Endothelial cell of umbilical vein (primary cell): ENCODE measurements at regions not wholly inside any gene's neighbourhood (a gene's known extent, or its start where the extent isn't known, plus 50 kb on each side); places are given as distances from the start of the nearest gene placed in this dataset.

ENCODE experiments used
- BruUV-seq: library from RNA; stranded (reverse); fragments of 400-500 nt; replicated peaks from 2 replicates; lab custom pipeline; 2021; lab: Mats Ljungman, UMichigan
- CTCF ChIA-PET: fragments of 300-600, 350-600 bp; sonication (Branson Sonifier 250); formaldehyde crosslinking; loops from one replicate; lab custom pipeline; 2021; ENCODE audit warnings: antibody characterized with exemption, inconsistent platforms; lab: Charles Lee
- POLR2A ChIA-PET: fragments of 300-600, 350-600 bp; sonication (Branson Sonifier 250); formaldehyde crosslinking; loops from one replicate; lab custom pipeline; 2021; ENCODE audit warnings: antibody characterized with exemption, inconsistent platforms; lab: Charles Lee
- DNase-seq: peaks from one replicate; pipeline ENCODE4 v3.0.0-alpha.2; 2011; ENCODE audit warnings: low read depth, low spot score
- FAIRE-seq: peaks from 2 replicates; lab custom pipeline; 2011; peaks lifted over from hg19 to GRCh38; lab: Jason Lieb, UNC
- H2AFZ ChIP-seq: 2 replicates; pipeline ENCODE4 v1.6.0; 2012; ENCODE audit warnings: low read depth, low read length, control low read depth, inconsistent platforms
- H3K27ac ChIP-seq: 2 replicates; pipeline ENCODE4 v1.5.1; 2011; ENCODE audit warnings: low read depth, mild to moderate bottlenecking, control low read depth, low read length, moderate library complexity; ENCODE audit not compliant: insufficient read depth
- H3K27me3 ChIP-seq, 2 experiments: 2 replicates each; pipeline versions ENCODE4 v1.6.0 to v1.6.1; 2011; ENCODE audit warnings: low read length in 2 of 2, mixed read lengths in 1 of 2; ENCODE audit not compliant: control insufficient read depth in 2 of 2, insufficient read depth in 2 of 2
- H3K36me3 ChIP-seq, 2 experiments: 2 replicates in 1 of 2; 3 replicates in 1 of 2; pipeline ENCODE4 v1.5.1; 2011; ENCODE audit warnings: low read length in 2 of 2, mild to moderate bottlenecking in 1 of 2, moderate library complexity in 1 of 2; ENCODE audit not compliant: control insufficient read depth in 2 of 2, insufficient read depth in 2 of 2; ENCODE audit errors: extremely low read depth in 1 of 2
- H3K4me1 ChIP-seq: 3 replicates; pipeline ENCODE4 v1.5.1; 2011; ENCODE audit warnings: mild to moderate bottlenecking, low read length; ENCODE audit not compliant: control insufficient read depth, insufficient read depth; ENCODE audit errors: extremely low read depth
- H3K4me2 ChIP-seq: 2 replicates; pipeline ENCODE4 v1.6.1; 2011; ENCODE audit warnings: low read length, control low read depth, mixed read lengths; ENCODE audit not compliant: insufficient read depth
- H3K4me3 ChIP-seq, 3 experiments: fragments of 200-600 bp in 1 of 3; sonication (generic), shearing (Covaris generic) in 1 of 3; replicated peaks in 1 of 3; 2 replicates each; pipeline ENCODE4 v1.5.1; 2011 to 2016; ENCODE audit warnings: control low read depth in 3 of 3, low read length in 3 of 3, mild to moderate bottlenecking in 2 of 3, inconsistent platforms in 1 of 3, low read depth in 1 of 3, moderate library complexity in 1 of 3; ENCODE audit not compliant: insufficient read depth in 1 of 3
- H3K79me2 ChIP-seq: 2 replicates; pipeline ENCODE4 v1.6.0; 2012; ENCODE audit warnings: low read length, inconsistent platforms; ENCODE audit not compliant: control insufficient read depth, insufficient read depth
- H3K9ac ChIP-seq: replicated peaks from 2 replicates; pipeline ENCODE3; 2011; ENCODE audit warnings: low read length, control low read depth; ENCODE audit not compliant: insufficient read depth; ENCODE audit errors: extremely low read depth
- H3K9me1 ChIP-seq: replicated peaks from 3 replicates; pipeline ENCODE4 v1.6.0; 2011; ENCODE audit warnings: mild to moderate bottlenecking, low read length; ENCODE audit not compliant: control insufficient read depth, insufficient read depth; ENCODE audit errors: extremely low read depth
- H3K9me3 ChIP-seq: replicated peaks from 2 replicates; pipeline ENCODE4 v1.5.1; 2012; ENCODE audit warnings: low read length, inconsistent platforms; ENCODE audit not compliant: control insufficient read depth, insufficient read depth
- H4K20me1 ChIP-seq: replicated peaks from 2 replicates; pipeline ENCODE3; 2011; ENCODE audit warnings: mild to moderate bottlenecking, low read length; ENCODE audit not compliant: control insufficient read depth, insufficient read depth; ENCODE audit errors: extremely low read depth
- EZH2 ChIP-seq: IDR thresholded peaks from 2 replicates; pipeline ENCODE4 v1.6.1; 2012; ENCODE audit warnings: borderline replicate concordance, low read depth, mild to moderate bottlenecking, moderate library complexity, low read length, inconsistent platforms; ENCODE audit not compliant: severe bottlenecking
- FOS ChIP-seq: IDR thresholded peaks from 2 replicates; pipeline ENCODE4 v1.6.1; 2011; ENCODE audit warnings: mild to moderate bottlenecking, low read length, moderate library complexity, borderline replicate concordance; ENCODE audit not compliant: insufficient read depth
- GATA2 ChIP-seq: IDR thresholded peaks from 2 replicates; pipeline ENCODE4 v1.7.0; 2011; ENCODE audit warnings: low read depth, mild to moderate bottlenecking, moderate library complexity, mixed read lengths, low read length; ENCODE audit not compliant: insufficient read length, insufficient read depth
- JUN ChIP-seq: IDR thresholded peaks from 2 replicates; pipeline ENCODE4 v1.6.1; 2011; ENCODE audit warnings: borderline replicate concordance, low read depth; ENCODE audit not compliant: insufficient read length, insufficient read depth
- MAX ChIP-seq: IDR thresholded peaks from 2 replicates; pipeline ENCODE4 v1.6.1; 2011; ENCODE audit not compliant: insufficient read depth, insufficient read length
- MYC ChIP-seq: IDR thresholded peaks from one replicate; pipeline ENCODE4 v1.6.1; 2011; ENCODE audit warnings: mild to moderate bottlenecking, low read depth, low read length
- POLR2A ChIP-seq: IDR thresholded peaks from 2 replicates; pipeline ENCODE4 v1.6.1; 2012; ENCODE audit warnings: low read depth, mild to moderate bottlenecking, control low read depth, low read length
- POLR2AphosphoS5 ChIP-seq: IDR thresholded peaks from 2 replicates; pipeline ENCODE4 v1.6.1; 2012; ENCODE audit warnings: low read depth, mild to moderate bottlenecking, control low read depth, low read length, moderate library complexity; ENCODE audit not compliant: insufficient read depth
- dilution Hi-C: fragments of 300-500 bp; cut with MboI; formaldehyde crosslinking; loops from one replicate; pipeline ENCODE4 v1.15.0; 2019; ENCODE audit warnings: low sequenced_read_pairs; ENCODE audit not compliant: extremely low pct_ligation_motif_present
- intact Hi-C: fragments of 100-400 bp; cut with micrococcal nuclease; formaldehyde crosslinking; loops from one replicate; pipeline ENCODE4 v1.10.0; 2022
- TF ChIP-seq, protein P1 (sequence below), 2 donors: IDR thresholded peaks; 1 replicate in 1 of 2; 2 replicates in 1 of 2; pipeline ENCODE4 v1.5.1; 2011; ENCODE audit warnings: low read length in 2 of 2, mild to moderate bottlenecking in 2 of 2, moderate library complexity in 2 of 2, control low read depth in 1 of 2, inconsistent platforms in 1 of 2, low read depth in 1 of 2; ENCODE audit not compliant: insufficient read depth in 1 of 2; ENCODE audit errors: extremely low read depth in 1 of 2

GRCh38 chr4:159900562-159900961 lies 797.7 kb downstream of the RAPGEF2 start:
- H3K36me3 ChIP-seq: no peaks in the 10 kb centered on the region
- H3K9me3 ChIP-seq: no peaks in the 10 kb centered on the region
- no peak overlapping the region for H3K4me3 ChIP-seq
- dilution Hi-C loops: no loop called here
- H4K20me1 ChIP-seq: no peaks in the 10 kb centered on the region
- no peaks in the 10 kb centered on the region for H3K9me1 ChIP-seq
- BruUV-seq: no TSS peak
- no peak for TF ChIP-seq JUN
- TF ChIP-seq, protein P1, sequence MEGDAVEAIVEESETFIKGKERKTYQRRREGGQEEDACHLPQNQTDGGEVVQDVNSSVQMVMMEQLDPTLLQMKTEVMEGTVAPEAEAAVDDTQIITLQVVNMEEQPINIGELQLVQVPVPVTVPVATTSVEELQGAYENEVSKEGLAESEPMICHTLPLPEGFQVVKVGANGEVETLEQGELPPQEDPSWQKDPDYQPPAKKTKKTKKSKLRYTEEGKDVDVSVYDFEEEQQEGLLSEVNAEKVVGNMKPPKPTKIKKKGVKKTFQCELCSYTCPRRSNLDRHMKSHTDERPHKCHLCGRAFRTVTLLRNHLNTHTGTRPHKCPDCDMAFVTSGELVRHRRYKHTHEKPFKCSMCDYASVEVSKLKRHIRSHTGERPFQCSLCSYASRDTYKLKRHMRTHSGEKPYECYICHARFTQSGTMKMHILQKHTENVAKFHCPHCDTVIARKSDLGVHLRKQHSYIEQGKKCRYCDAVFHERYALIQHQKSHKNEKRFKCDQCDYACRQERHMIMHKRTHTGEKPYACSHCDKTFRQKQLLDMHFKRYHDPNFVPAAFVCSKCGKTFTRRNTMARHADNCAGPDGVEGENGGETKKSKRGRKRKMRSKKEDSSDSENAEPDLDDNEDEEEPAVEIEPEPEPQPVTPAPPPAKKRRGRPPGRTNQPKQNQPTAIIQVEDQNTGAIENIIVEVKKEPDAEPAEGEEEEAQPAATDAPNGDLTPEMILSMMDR (IDR thresholded peaks at IDR 0.05; ENCODE audit: extremely low read depth in 1 of 2, insufficient read depth in 1 of 2, low read depth in 1 of 2, low read length in 2 of 2): no peak
- no peak overlapping the region for H3K9ac ChIP-seq
- no peak overlapping the region for H2AFZ ChIP-seq
- intact Hi-C loops: no loop called here
- no peaks in the 10 kb centered on the region for H3K27me3 ChIP-seq
- ChIA-PET POLR2A (no interaction called here), CTCF (no interaction called here)
- H3K79me2 ChIP-seq: no peaks in the 10 kb centered on the region
- no peak overlapping the region for H3K4me2 ChIP-seq
- FAIRE-seq (no peak), DNase-seq (no peak)
- H3K27ac ChIP-seq: no peak overlapping the region
- no peaks in the 10 kb centered on the region for H3K4me1 ChIP-seq

- Histone ChIP-seq H3K4me2 (no peak overlapping the region), H3K4me1 (no peaks in the 10 kb centered on the region), H3K9me3 (no peaks in the 10 kb centered on the region), H3K27ac (no peak overlapping the region), H3K9me1 (no peaks in the 10 kb centered on the region), H3K9ac (no peak overlapping the region), H3K27me3 (no peaks in the 10 kb centered on the region), H4K20me1 (no peaks in the 10 kb centered on the region), H3K4me3 (no peak overlapping the region), H2AFZ (no peak overlapping the region), H3K36me3 (no peaks in the 10 kb centered on the region), H3K79me2 (no peaks in the 10 kb centered on the region)
- DNase-seq (no peak), FAIRE-seq (no peak)
- intact Hi-C loops (no loop called here), dilution Hi-C loops (no loop called here)
- POLR2A ChIA-PET: no interaction called here
- CTCF ChIA-PET: no interaction called here
- BruUV-seq: no TSS peak
- no peak for TF ChIP-seq POLR2A
- TF ChIP-seq, protein P1 (IDR thresholded peaks at IDR 0.05; ENCODE audit: extremely low read depth in 1 of 2, insufficient read depth in 1 of 2, low read depth in 1 of 2, low read length in 2 of 2): no peak
- TF ChIP-seq EZH2: no peak
- TF ChIP-seq GATA2: no peak
- TF ChIP-seq MAX: no peak
- TF ChIP-seq FOS: no peak
- no peak for TF ChIP-seq JUN
- no peak for TF ChIP-seq MYC
- no peak for TF ChIP-seq POLR2AphosphoS5
Observed at GRCh38 chr4:159902648-159903047, 799.8 kb downstream of the RAPGEF2 start.
